Body of pancreas (tissue), 4 donors: ENCODE measurements at regions not wholly inside any gene's neighbourhood (a gene's known extent, or its start where the extent isn't known, plus 50 kb on each side); places are given as distances from the start of the nearest gene placed in this dataset.
A peak's percentile ranks its signal among the peaks of the same experiment; 100 is the strongest.

ENCODE experiments used
- ATAC-seq: fragments of 150-250 bp; one replicate; pipeline ENCODE4 v1.9.1; 2016
- DNase-seq, 4 donors: peaks; one replicate each; pipeline ENCODE4 v3.0.0-alpha.2; 2019
- H3K27ac ChIP-seq, 4 donors: fragments of 200-600 bp; sonication (generic); 1 replicate in 3 of 4; 2 replicates in 1 of 4; pipeline versions ENCODE4 v1.5.1 to v1.6.1; 2016 to 2019; ENCODE audit warnings: mild to moderate bottlenecking in 1 of 4, mixed read lengths in 1 of 4, moderate library complexity in 1 of 4
- H3K27me3 ChIP-seq, 2 donors: fragments of 200-600 bp; sonication (generic); one replicate each; pipeline ENCODE4 v1.6.0; 2016; ENCODE audit warnings: mild to moderate bottlenecking in 1 of 2
- H3K36me3 ChIP-seq, 2 donors: fragments of 200-600 bp; sonication (generic); replicated peaks in 1 of 2; 2 replicates each; pipeline ENCODE4 v1.5.1; 2016; ENCODE audit warnings: low read depth in 2 of 2; ENCODE audit not compliant: insufficient read depth in 1 of 2
- H3K4me1 ChIP-seq: fragments of 200-600 bp; sonication (generic); one replicate; pipeline ENCODE4 v1.6.0; 2016
- H3K4me3 ChIP-seq, 2 donors: fragments of 200-600 bp; sonication (generic); 1 replicate in 1 of 2; 2 replicates in 1 of 2; pipeline ENCODE4 v1.5.1; 2016 to 2019
- H3K9me3 ChIP-seq, 3 donors: fragments of 200-600 bp; sonication (generic); 1 replicate in 2 of 3; 2 replicates in 1 of 3; pipeline ENCODE4 v1.5.1; 2016
- POLR2A ChIP-seq, 3 donors: fragments of 450-650 bp; IDR thresholded peaks; one replicate each; pipeline ENCODE4 v1.6.1; 2016; ENCODE audit warnings: antibody characterized with exemption in 3 of 3, mild to moderate bottlenecking in 2 of 3
- WGBS, 2 donors: methylation state at CpG; one replicate each; pipeline ENCODE4 v1.1.5; 2017; 5-methylcytosine and 5-hydroxymethylcytosine counted together
- intact Hi-C: fragments of 100-400 bp; cut with DNase I; formaldehyde crosslinking; loops from one replicate; pipeline ENCODE4 v1.15.1; 2023
- TF ChIP-seq, protein P1 (sequence below), 7 experiments: fragments of 450-650 bp in 4 of 7; fragments of 200-600 bp in 3 of 7; sonication (generic) in 3 of 7; IDR thresholded peaks; one replicate each; pipeline ENCODE4 v1.5.1; 2016 to 2019; ENCODE audit warnings: antibody characterized with exemption in 7 of 7

GRCh38 chr12:42992826-42993225, 403.3 kb upstream of the PRICKLE1 start:
- TF ChIP-seq, protein P1, sequence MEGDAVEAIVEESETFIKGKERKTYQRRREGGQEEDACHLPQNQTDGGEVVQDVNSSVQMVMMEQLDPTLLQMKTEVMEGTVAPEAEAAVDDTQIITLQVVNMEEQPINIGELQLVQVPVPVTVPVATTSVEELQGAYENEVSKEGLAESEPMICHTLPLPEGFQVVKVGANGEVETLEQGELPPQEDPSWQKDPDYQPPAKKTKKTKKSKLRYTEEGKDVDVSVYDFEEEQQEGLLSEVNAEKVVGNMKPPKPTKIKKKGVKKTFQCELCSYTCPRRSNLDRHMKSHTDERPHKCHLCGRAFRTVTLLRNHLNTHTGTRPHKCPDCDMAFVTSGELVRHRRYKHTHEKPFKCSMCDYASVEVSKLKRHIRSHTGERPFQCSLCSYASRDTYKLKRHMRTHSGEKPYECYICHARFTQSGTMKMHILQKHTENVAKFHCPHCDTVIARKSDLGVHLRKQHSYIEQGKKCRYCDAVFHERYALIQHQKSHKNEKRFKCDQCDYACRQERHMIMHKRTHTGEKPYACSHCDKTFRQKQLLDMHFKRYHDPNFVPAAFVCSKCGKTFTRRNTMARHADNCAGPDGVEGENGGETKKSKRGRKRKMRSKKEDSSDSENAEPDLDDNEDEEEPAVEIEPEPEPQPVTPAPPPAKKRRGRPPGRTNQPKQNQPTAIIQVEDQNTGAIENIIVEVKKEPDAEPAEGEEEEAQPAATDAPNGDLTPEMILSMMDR (IDR thresholded peaks at IDR 0.05): no peak
- no peak for TF ChIP-seq POLR2A (IDR thresholded peaks at IDR 0.05)
- WGBS, 2 donors: 93 to 94% methylated on average over 2 of the region's 2 CpGs

GRCh38 chr12:42990387-42990786, 400.8 kb upstream of the PRICKLE1 start:
- TF ChIP-seq, protein P1 (IDR thresholded peaks at IDR 0.05): no peak
- Histone ChIP-seq H3K4me3 (no peak overlapping the region), H3K9me3 (no peaks in the 10 kb centered on the region), H3K36me3 (no peaks in the 10 kb centered on the region), H3K27me3 (no peaks in the 10 kb centered on the region), H3K27ac (no peak overlapping the region), H3K4me1 (no peaks in the 10 kb centered on the region)
- intact Hi-C loops: no loop called here
- ATAC-seq: no peak
- no peak for DNase-seq

More at GRCh38 chr12:42992826-42993225, 403.3 kb upstream of the PRICKLE1 start:
- H3K27me3 ChIP-seq: no peaks in the 10 kb centered on the region
- no peaks in the 10 kb centered on the region for H3K36me3 ChIP-seq
- no peaks in the 10 kb centered on the region for H3K4me1 ChIP-seq
- H3K4me3 ChIP-seq: no peak overlapping the region
- DNase-seq (no peak), ATAC-seq (no peak)
- no peaks in the 10 kb centered on the region for H3K9me3 ChIP-seq
- intact Hi-C loops: no loop called here
- H3K27ac ChIP-seq: no peak overlapping the region

DNA sequence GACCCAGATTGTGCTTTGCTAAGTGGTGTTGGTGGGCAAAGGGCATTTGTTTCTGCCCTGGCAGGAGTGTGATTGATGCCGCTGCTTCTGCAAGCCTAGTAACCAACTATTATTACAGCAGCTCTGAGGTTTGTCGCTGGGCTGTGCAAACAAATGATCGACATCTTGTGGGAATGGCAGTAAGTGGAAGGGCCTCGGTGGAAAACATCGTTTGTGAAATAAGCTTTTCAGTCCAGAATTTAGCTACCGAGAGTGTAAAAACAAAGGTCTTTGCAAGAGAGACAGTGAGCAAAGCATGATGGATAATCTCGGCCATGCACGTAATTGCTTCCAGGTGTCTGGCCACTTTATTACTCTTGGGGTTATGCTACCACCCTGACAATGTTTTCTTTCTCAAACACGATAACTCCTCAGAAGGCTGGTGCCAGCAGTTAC, 397.7 kb upstream of the PRICKLE1 start:
- peak in 2 of 4 donors; percentile 6 to 14 for DNase-seq
- Histone ChIP-seq H3K9me3 (no peaks in the 10 kb centered on the region), H3K36me3 (no peaks in the 10 kb centered on the region), H3K4me3 (no peak overlapping the region), H3K27me3 (no peaks in the 10 kb centered on the region), H3K27ac (no peak overlapping the region), H3K4me1 (no peaks in the 10 kb centered on the region)
- no peak for ATAC-seq
- 67 to 74% methylated on average over 9 of the region's 9 CpGs for WGBS, 2 donors
- intact Hi-C loops: no loop called here
- TF ChIP-seq POLR2A (IDR thresholded peaks at IDR 0.05): no peak
- TF ChIP-seq, protein P1 (IDR thresholded peaks at IDR 0.05): no peak

GRCh38 chr12:42985506-42985905, 396.0 kb upstream of the PRICKLE1 start:
- ATAC-seq (no peak), DNase-seq (peak in 2 of 4 donors; percentile 9 to 11)
- 19 to 33% methylated on average over 1 of the region's 1 CpG for WGBS, 2 donors
- Histone ChIP-seq H3K27ac (no peak overlapping the region), H3K27me3 (no peaks in the 10 kb centered on the region), H3K36me3 (no peaks in the 10 kb centered on the region), H3K4me3 (no peak overlapping the region), H3K4me1 (no peaks in the 10 kb centered on the region), H3K9me3 (no peaks in the 10 kb centered on the region)
- TF ChIP-seq, protein P1 (IDR thresholded peaks at IDR 0.05): no peak
- no peak for TF ChIP-seq POLR2A (IDR thresholded peaks at IDR 0.05)
- intact Hi-C loops: no loop called here

DNA sequence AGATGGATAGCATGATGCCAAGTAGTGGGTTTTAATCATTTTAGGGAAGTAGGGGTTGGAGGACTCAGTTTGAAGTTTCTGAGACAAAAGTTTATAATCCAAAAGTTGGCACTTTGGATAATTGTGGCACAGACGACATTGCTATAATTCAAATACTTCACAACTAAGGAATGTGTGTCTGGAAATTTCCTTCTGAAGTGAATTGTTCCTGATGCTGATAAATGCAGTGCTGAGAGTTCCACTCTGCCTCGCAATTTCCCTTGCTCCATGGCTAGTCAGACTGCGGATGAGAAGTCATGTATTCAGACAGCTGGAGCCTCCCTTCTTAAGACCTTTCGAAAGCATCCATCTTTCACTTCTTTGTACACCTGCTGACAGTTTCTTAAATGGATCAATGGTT, 393.3 kb upstream of the PRICKLE1 start:
- H3K4me1 ChIP-seq: no peaks in the 10 kb centered on the region
- no peak for TF ChIP-seq POLR2A (IDR thresholded peaks at IDR 0.05)
- TF ChIP-seq, protein P1 (IDR thresholded peaks at IDR 0.05): no peak
- ATAC-seq: no peak
- no peak overlapping the region for H3K27ac ChIP-seq
- no peaks in the 10 kb centered on the region for H3K36me3 ChIP-seq
- DNase-seq: no peak
- intact Hi-C loops: no loop called here
- no peaks in the 10 kb centered on the region for H3K27me3 ChIP-seq
- no peaks in the 10 kb centered on the region for H3K9me3 ChIP-seq
- H3K4me3 ChIP-seq: no peak overlapping the region
- 85 to 89% methylated on average over 4 of the region's 4 CpGs for WGBS, 2 donors
